H9 (cell line): ENCODE measurements at regions not wholly inside any gene's neighbourhood (a gene's known extent, or its start where the extent isn't known, plus 50 kb on each side); places are given as distances from the start of the nearest gene placed in this dataset.

Experiments used
- DNase-seq: peaks from one replicate; pipeline ENCODE4 v3.0.0-alpha.2; 2017
- H2AFZ ChIP-seq: one replicate; pipeline ENCODE4 v1.6.1; 2013; ENCODE audit warnings: mild to moderate bottlenecking, low read length, control low read depth, moderate library complexity
- H2AK5ac ChIP-seq: 2 replicates; pipeline ENCODE4 v1.6.1; 2013; ENCODE audit warnings: low read length, control low read depth, mixed read lengths; ENCODE audit not compliant: insufficient read length
- H2BK120ac ChIP-seq: one replicate; pipeline ENCODE4 v1.6.1; 2013; ENCODE audit warnings: low read depth, mild to moderate bottlenecking, low read length, control low read depth, inconsistent platforms; ENCODE audit not compliant: poor library complexity, severe bottlenecking
- H2BK12ac ChIP-seq: 2 replicates; pipeline ENCODE4 v1.6.1; 2013; ENCODE audit warnings: low read length, control low read depth, mixed read lengths, low read depth; ENCODE audit not compliant: insufficient read length
- H2BK15ac ChIP-seq: 2 replicates; pipeline ENCODE4 v1.6.1; 2013; ENCODE audit warnings: low read depth, low read length, control low read depth
- H2BK20ac ChIP-seq: one replicate; pipeline ENCODE4 v1.6.1; 2013; ENCODE audit warnings: low read depth, mild to moderate bottlenecking, low read length, control low read depth, inconsistent platforms; ENCODE audit not compliant: poor library complexity, severe bottlenecking
- H2BK5ac ChIP-seq: 2 replicates; pipeline ENCODE4 v1.6.1; 2013; ENCODE audit warnings: low read length, control low read depth, mixed read lengths; ENCODE audit not compliant: insufficient read length
- H3K14ac ChIP-seq: 2 replicates; pipeline ENCODE4 v1.6.1; 2013; ENCODE audit warnings: low read length, control low read depth; ENCODE audit not compliant: insufficient read depth
- H3K18ac ChIP-seq: 2 replicates; pipeline ENCODE4 v1.6.1; 2013; ENCODE audit warnings: low read depth, mild to moderate bottlenecking, mixed read lengths, low read length, control low read depth; ENCODE audit not compliant: insufficient read length
- H3K23ac ChIP-seq: 2 replicates; pipeline ENCODE4 v1.6.1; 2013; ENCODE audit warnings: low read length, control low read depth, mixed read lengths, low read depth; ENCODE audit not compliant: insufficient read length
- H3K23me2 ChIP-seq: 2 replicates; pipeline ENCODE4 v1.6.1; 2013; ENCODE audit warnings: low read depth, mild to moderate bottlenecking, mixed read lengths, low read length, control low read depth; ENCODE audit not compliant: insufficient read length, poor library complexity, severe bottlenecking
- H3K27ac ChIP-seq: 2 replicates; pipeline ENCODE4 v1.5.1; 2013; ENCODE audit warnings: low read length, control low read depth, mixed read lengths, low read depth; ENCODE audit not compliant: insufficient read length
- H3K27me3 ChIP-seq: 2 replicates; pipeline ENCODE4 v1.6.1; 2013; ENCODE audit warnings: low read length, control low read depth, inconsistent platforms; ENCODE audit not compliant: insufficient read depth
- H3K4ac ChIP-seq: 2 replicates; pipeline ENCODE4 v1.6.1; 2013; ENCODE audit warnings: low read depth, mild to moderate bottlenecking, control low read depth, inconsistent platforms, low read length, moderate library complexity
- H3K4me1 ChIP-seq: 2 replicates; pipeline ENCODE4 v1.6.1; 2013; ENCODE audit warnings: low read length, control low read depth, inconsistent platforms; ENCODE audit not compliant: insufficient read depth
- H3K4me2 ChIP-seq: 2 replicates; pipeline ENCODE4 v1.6.1; 2013; ENCODE audit warnings: low read length, control low read depth, mixed read lengths; ENCODE audit not compliant: insufficient read length, insufficient read depth
- H3K56ac ChIP-seq: 2 replicates; pipeline ENCODE4 v1.6.1; 2013; ENCODE audit warnings: low read depth, mild to moderate bottlenecking, mixed read lengths, low read length, control low read depth; ENCODE audit not compliant: insufficient read length
- H3K79me1 ChIP-seq: 2 replicates; pipeline ENCODE4 v1.6.1; 2013; ENCODE audit warnings: low read depth, mild to moderate bottlenecking, moderate library complexity, low read length, control low read depth, inconsistent platforms; ENCODE audit not compliant: insufficient read depth, poor library complexity, severe bottlenecking
- H3K79me2 ChIP-seq: 2 replicates; pipeline ENCODE4 v1.6.1; 2013; ENCODE audit warnings: low read length, control low read depth, inconsistent platforms; ENCODE audit not compliant: insufficient read depth
- H3K9ac ChIP-seq: 2 replicates; pipeline ENCODE4 v1.6.1; 2013; ENCODE audit warnings: low read length, control low read depth, mixed read lengths; ENCODE audit not compliant: insufficient read length; ENCODE audit errors: extremely low read depth
- H3K9me3 ChIP-seq: one replicate; pipeline ENCODE4 v1.6.1; 2013; ENCODE audit warnings: low read depth, low read length, inconsistent platforms; ENCODE audit not compliant: control insufficient read depth
- H3T11ph ChIP-seq: one replicate; pipeline ENCODE4 v1.6.1; 2013; ENCODE audit warnings: mild to moderate bottlenecking, low read length, control low read depth, inconsistent platforms
- H4K20me1 ChIP-seq: one replicate; pipeline ENCODE4 v1.6.1; 2013; ENCODE audit not compliant: control insufficient read depth, insufficient read length, insufficient read depth
- H4K5ac ChIP-seq: 2 replicates; pipeline ENCODE4 v1.6.1; 2013; ENCODE audit warnings: low read depth, mild to moderate bottlenecking, mixed read lengths, low read length, control low read depth; ENCODE audit not compliant: insufficient read length
- H4K8ac ChIP-seq: replicated peaks from 2 replicates; pipeline ENCODE4 v1.6.1; 2013; ENCODE audit warnings: low read length, control low read depth, mixed read lengths, low read depth; ENCODE audit not compliant: insufficient read length
- H4K91ac ChIP-seq: 2 replicates; pipeline ENCODE4 v1.6.1; 2013; ENCODE audit warnings: low read depth, mild to moderate bottlenecking, moderate library complexity, mixed read lengths, low read length, control low read depth; ENCODE audit not compliant: insufficient read length
- H3K27ac Mint-ChIP-seq, 3 experiments: 2 replicates in 2 of 3; 3 replicates in 1 of 3; pipeline ENCODE4 v1.8.0; 2020 to 2021; ENCODE audit warnings: mixed read lengths in 3 of 3, mild to moderate bottlenecking in 1 of 3, moderate library complexity in 1 of 3
- H3K27me3 Mint-ChIP-seq: 2 replicates; pipeline ENCODE4 v1.8.0; 2021; ENCODE audit warnings: low read depth, mild to moderate bottlenecking, moderate library complexity, mixed read lengths
- H3K36me3 Mint-ChIP-seq, 3 experiments: 2 replicates in 2 of 3; 3 replicates in 1 of 3; pipeline ENCODE4 v1.8.0; 2020 to 2021; ENCODE audit warnings: low read depth in 3 of 3, mixed read lengths in 3 of 3; ENCODE audit not compliant: insufficient read depth in 1 of 3
- H3K4me1 Mint-ChIP-seq, 2 experiments: 2 replicates each; pipeline ENCODE4 v1.8.0; 2020; ENCODE audit warnings: mixed read lengths in 2 of 2
- H3K4me3 Mint-ChIP-seq, 2 experiments: 2 replicates in 1 of 2; 3 replicates in 1 of 2; pipeline ENCODE4 v1.8.0; 2020 to 2021; ENCODE audit warnings: mild to moderate bottlenecking in 2 of 2, mixed read lengths in 2 of 2, moderate library complexity in 1 of 2
- H3K9me3 Mint-ChIP-seq, 2 experiments: 2 replicates in 1 of 2; 3 replicates in 1 of 2; pipeline ENCODE4 v1.8.0; 2020; ENCODE audit warnings: mild to moderate bottlenecking in 2 of 2, mixed read lengths in 2 of 2, moderate library complexity in 1 of 2
- WGBS: extraction: QIAGEN DNeasy Blood & Tissue Kit; methylation state at CpG from one replicate; pipeline ENCODE4 v1.1.7; 2013; ENCODE audit warnings: missing lambda C conversion rate, low lambda C conversion rate, mixed read lengths; ENCODE audit not compliant: insufficient read length; ENCODE audit errors: extremely low coverage; 5-methylcytosine and 5-hydroxymethylcytosine counted together
- TF ChIP-seq, protein P1 (sequence below): fragments of 200-600 bp; sonication (generic); conservative IDR thresholded peaks from 3 replicates; pipeline ENCODE4 v1.8.0; 2021; ENCODE audit warnings: antibody characterized with exemption, mild to moderate bottlenecking

DNA sequence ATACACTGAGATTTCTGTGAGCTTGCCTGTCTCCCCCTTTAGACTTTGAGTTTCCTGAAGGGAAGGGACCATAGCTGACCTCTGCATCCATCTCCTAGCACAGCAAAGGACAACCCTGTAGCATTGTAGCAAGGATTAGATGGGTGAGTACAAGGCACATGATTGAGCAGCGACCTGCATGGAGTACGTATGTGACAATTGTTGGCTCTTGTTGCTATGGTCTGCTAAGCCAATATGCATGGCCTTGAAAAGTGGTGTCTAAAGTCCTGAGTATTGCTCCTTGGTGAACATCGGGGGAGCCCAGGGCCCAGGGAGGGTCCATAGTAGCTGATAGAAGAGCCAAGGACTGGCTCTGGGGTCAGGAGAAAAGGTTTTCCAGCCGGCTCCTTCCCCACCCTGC is 365.0 kb upstream of the CHD6 start:
- Histone ChIP-seq H2BK12ac (no peak overlapping the region), H3K27ac (no peak overlapping the region), H3K56ac (no peak overlapping the region), H3K18ac (no peak overlapping the region), H3K27me3 (no peaks in the 10 kb centered on the region), H2BK15ac (no peak overlapping the region), H3K4ac (no peak overlapping the region), H3K23me2 (no peaks in the 10 kb centered on the region), H3K9me3 (no peaks in the 10 kb centered on the region), H3K4me2 (no peak overlapping the region), H3K79me1 (no peaks in the 10 kb centered on the region), H2AFZ (no peak overlapping the region), H2BK20ac (no peak overlapping the region), H4K5ac (no peak overlapping the region), H2AK5ac (no peak overlapping the region), H2BK5ac (no peak overlapping the region), H3K23ac (no peak overlapping the region), H4K8ac (no peak overlapping the region), H4K20me1 (no peaks in the 10 kb centered on the region), H3K79me2 (no peaks in the 10 kb centered on the region), H2BK120ac (no peak overlapping the region), H3K9ac (no peak overlapping the region), H3K14ac (no peak overlapping the region), H4K91ac (no peak overlapping the region), H3T11ph (no peak overlapping the region), H3K4me1 (no peaks in the 10 kb centered on the region; the same call in 1 of the 2 replicates)
- WGBS: no CpG with 5 or more reads among the region's 4 CpGs
- Mint-ChIP-seq H3K36me3 (no peaks in the 10 kb centered on the region; a peak in 3 of 7 replicates), H3K4me1 (peaks cover 7 to 11% of the 10 kb centered on the region in 2 experiments), H3K27me3 (peaks cover 4% of the 10 kb centered on the region), H3K27ac (no peak overlapping the region), H3K9me3 (peaks cover 3 to 10% of the 10 kb centered on the region in 2 experiments), H3K4me3 (no peak overlapping the region)
- DNase-seq: no peak
- TF ChIP-seq, protein P1, sequence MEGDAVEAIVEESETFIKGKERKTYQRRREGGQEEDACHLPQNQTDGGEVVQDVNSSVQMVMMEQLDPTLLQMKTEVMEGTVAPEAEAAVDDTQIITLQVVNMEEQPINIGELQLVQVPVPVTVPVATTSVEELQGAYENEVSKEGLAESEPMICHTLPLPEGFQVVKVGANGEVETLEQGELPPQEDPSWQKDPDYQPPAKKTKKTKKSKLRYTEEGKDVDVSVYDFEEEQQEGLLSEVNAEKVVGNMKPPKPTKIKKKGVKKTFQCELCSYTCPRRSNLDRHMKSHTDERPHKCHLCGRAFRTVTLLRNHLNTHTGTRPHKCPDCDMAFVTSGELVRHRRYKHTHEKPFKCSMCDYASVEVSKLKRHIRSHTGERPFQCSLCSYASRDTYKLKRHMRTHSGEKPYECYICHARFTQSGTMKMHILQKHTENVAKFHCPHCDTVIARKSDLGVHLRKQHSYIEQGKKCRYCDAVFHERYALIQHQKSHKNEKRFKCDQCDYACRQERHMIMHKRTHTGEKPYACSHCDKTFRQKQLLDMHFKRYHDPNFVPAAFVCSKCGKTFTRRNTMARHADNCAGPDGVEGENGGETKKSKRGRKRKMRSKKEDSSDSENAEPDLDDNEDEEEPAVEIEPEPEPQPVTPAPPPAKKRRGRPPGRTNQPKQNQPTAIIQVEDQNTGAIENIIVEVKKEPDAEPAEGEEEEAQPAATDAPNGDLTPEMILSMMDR: no peak
